DMS 273 (cell line): ENCODE measurements at regions not wholly inside any gene's neighbourhood (a gene's known extent, or its start where the extent isn't known, plus 50 kb on each side); places are given as distances from the start of the nearest gene placed in this dataset.

Experiments
- DNase-seq: peaks from one replicate; lab custom pipeline; 2025; ENCODE audit not compliant: unreplicated experiment; lab: John Stamatoyannopoulos, UW

- DNase-seq: no peak
These were observed 105.7 kb upstream of the ADAMTSL1 start for GRCh38 chr9:18368206-18368605.

GRCh38 chr9:18371141-18371540, 102.8 kb upstream of the ADAMTSL1 start:
- DNase-seq: no peak

GRCh38 chr9:18371621-18372020, 102.3 kb upstream of the ADAMTSL1 start:
- no peak for DNase-seq

- DNase-seq: no peak
These were observed 94.7 kb upstream of the ADAMTSL1 start for GRCh38 chr9:18379073-18379811.

GRCh38 chr9:18382243-18382642, 91.7 kb upstream of the ADAMTSL1 start:
- no peak for DNase-seq

GRCh38 chr9:18384066-18384465, 89.9 kb upstream of the ADAMTSL1 start:
- DNase-seq: no peak

GRCh38 chr9:18385696-18386490, 88.1 kb upstream of the ADAMTSL1 start:
- DNase-seq: no peak

GRCh38 chr9:18390393-18390792, 83.6 kb upstream of the ADAMTSL1 start:
- no peak for DNase-seq

- DNase-seq: peak; percentile 74
These were observed 80.4 kb upstream of the ADAMTSL1 start for GRCh38 chr9:18393340-18394130.

GRCh38 chr9:18394847-18395351, 79.1 kb upstream of the ADAMTSL1 start:
- DNase-seq: no peak

- peak; percentile 59 for DNase-seq
These were observed 77.7 kb upstream of the ADAMTSL1 start for GRCh38 chr9:18396102-18396728.

GRCh38 chr9:18397076-18397475, 76.9 kb upstream of the ADAMTSL1 start:
- DNase-seq: no peak

GRCh38 chr9:18398038-18398437, 75.9 kb upstream of the ADAMTSL1 start:
- DNase-seq: no peak

GRCh38 chr9:18404434-18405029, 69.4 kb upstream of the ADAMTSL1 start:
- peak; percentile 4 for DNase-seq

- peak; percentile 5 for DNase-seq
These were observed 68.7 kb upstream of the ADAMTSL1 start for GRCh38 chr9:18405240-18405639.

- DNase-seq: no peak
These were observed 63.0 kb upstream of the ADAMTSL1 start for GRCh38 chr9:18410983-18411382.

- DNase-seq: no peak
These were observed 52.6 kb upstream of the ADAMTSL1 start for GRCh38 chr9:18421391-18421790.

- DNase-seq: no peak
These were observed 51.5 kb upstream of the ADAMTSL1 start for GRCh38 chr9:18422296-18423036.

GRCh38 chr9:18423791-18424531, 50.0 kb upstream of the ADAMTSL1 start:
- no peak for DNase-seq
